ENCODE measurements at regions not wholly inside any gene's neighbourhood (a gene's known extent, or its start where the extent isn't known, plus 50 kb on each side); places are given as distances from the start of the nearest gene placed in this dataset.

- no peak for DNase-seq
Measured at GRCh38 chr13:111519041-111519440, 198.6 kb downstream of the TEX29 start.

DNA sequence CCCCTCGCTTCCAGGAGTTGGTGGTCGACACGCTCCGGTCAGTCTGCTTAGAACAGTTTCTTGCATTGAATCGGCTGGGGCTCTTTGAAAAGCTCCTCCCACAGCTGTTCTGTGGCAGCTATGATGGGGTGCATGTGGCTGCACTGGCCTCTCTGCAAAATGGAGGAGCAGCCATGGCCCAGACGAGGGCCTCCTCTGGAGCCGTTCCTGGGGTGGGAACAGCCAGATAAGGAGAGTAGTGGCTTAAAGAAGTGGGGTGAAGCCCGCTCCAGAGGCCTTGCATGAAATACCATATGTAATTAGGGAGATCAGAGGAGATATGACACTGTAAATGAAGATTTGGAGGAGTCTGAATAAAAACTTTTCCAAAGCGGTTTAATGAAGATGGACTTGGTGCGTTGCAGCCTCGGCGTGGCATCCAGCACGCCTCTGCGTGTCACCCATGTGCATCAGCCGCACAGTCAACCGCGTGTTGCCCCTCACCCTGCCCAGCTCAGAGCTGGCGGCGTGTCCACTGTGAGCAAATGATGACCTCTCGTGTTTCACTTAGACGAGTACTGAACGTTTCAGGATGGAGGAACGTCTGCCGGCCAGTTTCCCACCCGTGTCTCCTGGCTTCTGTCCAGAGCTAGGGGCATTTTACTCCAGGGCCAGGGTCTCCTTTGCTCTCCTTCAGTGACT, 199.2 kb downstream of the TEX29 start:
- no peak for DNase-seq

- no peak for DNase-seq
Measured at GRCh38 chr13:111521030-111521429, 200.6 kb downstream of the TEX29 start.

DNA sequence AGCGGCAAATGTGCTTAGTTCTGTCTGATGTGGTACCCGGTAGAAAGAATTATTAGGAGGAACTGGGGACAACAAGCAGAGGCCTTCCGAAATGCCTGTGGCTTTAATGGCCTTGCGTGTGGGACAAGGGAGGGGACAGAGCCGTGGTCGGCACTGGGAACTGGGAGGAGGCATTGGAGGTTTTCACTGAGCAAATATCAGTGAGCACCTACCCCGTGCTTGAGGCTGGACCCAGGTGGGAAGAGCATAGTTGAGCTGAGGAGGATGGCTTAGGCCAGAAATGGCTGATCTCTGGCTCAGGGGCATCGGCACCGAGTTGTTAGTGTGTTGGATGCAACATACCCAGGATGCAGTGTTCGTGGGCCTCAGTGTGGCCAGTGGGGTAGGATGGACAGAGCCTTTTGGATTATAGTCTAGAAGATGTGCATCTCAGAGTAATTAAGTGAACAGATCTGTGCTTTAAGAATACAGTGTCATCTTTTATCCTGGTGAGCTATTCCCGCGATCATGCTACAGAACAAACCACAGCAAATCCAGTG, 201.3 kb downstream of the TEX29 start:
- DNase-seq, result no peak

DNA sequence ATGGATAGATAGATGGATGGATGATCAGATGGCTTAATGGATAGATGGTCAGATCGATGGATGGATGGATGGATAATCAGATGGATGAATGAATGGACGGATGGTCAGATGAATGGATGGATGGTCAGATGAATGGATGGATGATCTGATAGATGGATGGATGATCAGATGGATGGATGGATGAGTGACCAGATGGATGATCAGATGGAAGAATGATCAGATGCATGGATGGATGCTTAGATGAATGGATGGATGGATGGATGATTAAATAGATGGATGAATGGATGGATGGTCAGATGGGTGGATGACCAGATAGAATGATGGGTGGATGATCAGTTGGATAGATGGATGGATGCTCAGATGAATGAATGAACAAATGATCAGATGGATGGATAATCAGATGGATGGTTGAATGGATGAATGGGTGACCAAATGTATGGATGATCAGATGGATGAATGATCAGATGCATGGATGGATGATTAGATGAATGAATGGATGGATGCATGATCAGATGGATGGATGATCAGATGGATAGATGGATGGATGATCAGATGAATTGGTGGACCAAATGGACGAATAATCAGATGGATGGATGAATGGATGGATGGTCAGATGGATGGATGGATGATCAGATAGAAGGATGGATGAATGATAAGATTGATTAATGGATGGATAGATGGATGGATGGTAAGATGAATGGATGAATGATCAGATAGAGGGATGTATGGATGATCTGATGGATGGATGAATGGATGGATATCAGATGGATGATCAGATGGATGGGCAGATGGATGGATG, 205.1 kb downstream of the TEX29 start:
- DNase-seq, result no peak

DNA sequence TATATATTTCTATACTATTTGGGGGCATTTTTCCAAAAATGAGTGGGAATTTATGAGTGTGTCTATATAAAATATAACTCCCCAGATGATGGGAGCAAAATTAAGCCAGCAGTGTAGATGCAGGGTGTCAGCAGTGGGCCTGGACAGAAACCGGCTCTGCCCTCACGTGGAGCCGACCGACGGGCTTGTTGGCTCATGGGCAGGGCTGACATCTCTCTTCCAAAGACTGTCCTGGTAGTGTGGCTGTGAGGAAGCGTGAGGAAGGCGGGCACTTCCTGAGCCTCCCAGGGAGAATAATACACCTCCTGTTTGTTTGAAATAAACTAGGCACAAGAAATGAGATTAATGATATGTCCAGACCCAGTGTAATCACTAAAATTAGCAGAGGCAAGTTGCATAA, 206.5 kb downstream of the TEX29 start:
- DNase-seq, result no peak

GRCh38 chr13:111527614-111528229, 207.3 kb downstream of the TEX29 start:
- DNase-seq, result no peak

DNA sequence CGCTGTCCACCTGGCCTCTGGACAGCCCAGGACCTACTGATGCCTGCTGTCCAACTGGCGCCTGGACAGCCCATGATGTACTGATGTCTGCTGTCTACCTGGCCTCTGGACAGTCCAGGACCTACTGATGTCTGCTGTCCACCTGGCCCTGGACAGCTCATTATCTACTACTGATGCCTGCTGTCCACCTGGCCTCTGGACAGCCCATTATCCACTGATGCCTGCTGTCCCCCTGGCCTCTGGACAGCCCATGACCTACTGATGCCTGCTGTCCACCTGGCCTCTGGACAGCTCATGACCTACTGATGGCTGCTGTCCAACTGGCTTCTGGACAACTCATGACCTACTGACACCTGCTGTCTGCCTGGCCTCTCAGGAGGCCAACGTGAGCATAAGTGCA, 208.1 kb downstream of the TEX29 start:
- no peak for DNase-seq

DNA sequence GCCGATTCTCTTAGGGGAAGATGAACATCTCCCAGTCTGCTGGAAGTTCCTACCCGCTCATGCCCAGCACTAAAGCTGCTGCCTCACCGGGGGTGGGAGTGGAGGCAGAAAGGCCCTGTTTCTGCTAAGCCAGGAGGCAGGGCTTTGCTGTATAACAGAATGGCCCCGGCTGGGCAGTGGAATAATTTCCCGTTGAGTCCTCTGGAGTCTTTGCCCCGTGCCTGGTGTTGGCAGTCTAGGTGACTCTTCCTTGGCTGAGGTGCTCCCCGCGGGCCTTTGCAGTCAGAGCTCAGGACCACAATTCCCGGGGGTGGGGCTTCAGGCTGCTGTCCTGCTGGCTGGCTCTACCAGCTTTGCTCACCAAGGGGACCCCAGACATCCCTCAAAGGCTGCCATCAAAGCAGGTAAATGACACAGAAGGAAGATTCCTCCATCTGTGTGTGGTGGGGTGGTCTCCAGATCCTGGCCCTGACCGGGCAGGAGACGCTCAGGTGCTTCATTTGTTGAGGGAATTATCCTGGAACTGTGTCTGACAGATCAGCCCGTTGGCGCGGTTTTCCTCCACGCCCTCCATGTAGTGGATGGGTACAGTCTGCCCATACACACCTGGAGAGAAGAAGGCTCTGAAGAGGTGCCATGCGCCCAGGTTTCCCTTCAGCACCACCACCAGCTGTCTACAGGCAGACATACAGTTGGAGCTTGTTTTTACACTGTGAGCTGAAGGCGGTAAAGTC, 209.9 kb downstream of the TEX29 start:
- no peak for DNase-seq

DNA sequence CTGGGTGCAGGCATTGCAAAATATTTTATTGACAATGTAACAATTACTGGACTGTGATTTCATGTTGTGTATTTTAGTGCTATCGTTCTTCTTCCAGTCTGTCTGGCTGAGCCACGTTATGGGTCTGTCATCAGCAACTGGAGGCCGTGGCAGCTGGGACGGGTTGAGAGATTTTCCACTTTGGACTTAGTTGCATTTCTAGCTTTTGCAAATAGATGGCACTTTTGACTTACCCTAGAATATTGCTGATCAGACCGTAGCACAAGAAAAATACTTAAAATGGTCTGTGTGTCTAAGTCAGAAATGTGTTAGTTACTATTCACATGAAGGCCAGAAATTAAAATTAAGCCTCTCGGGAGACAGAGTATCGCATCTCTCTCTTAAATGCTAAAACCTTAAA, 211.1 kb downstream of the TEX29 start:
- no peak for DNase-seq

GRCh38 chr13:111532111-111532510, 211.7 kb downstream of the TEX29 start:
- DNase-seq, result no peak

GRCh38 chr13:111533900-111534683, 213.7 kb downstream of the TEX29 start:
- no peak for DNase-seq

DNA sequence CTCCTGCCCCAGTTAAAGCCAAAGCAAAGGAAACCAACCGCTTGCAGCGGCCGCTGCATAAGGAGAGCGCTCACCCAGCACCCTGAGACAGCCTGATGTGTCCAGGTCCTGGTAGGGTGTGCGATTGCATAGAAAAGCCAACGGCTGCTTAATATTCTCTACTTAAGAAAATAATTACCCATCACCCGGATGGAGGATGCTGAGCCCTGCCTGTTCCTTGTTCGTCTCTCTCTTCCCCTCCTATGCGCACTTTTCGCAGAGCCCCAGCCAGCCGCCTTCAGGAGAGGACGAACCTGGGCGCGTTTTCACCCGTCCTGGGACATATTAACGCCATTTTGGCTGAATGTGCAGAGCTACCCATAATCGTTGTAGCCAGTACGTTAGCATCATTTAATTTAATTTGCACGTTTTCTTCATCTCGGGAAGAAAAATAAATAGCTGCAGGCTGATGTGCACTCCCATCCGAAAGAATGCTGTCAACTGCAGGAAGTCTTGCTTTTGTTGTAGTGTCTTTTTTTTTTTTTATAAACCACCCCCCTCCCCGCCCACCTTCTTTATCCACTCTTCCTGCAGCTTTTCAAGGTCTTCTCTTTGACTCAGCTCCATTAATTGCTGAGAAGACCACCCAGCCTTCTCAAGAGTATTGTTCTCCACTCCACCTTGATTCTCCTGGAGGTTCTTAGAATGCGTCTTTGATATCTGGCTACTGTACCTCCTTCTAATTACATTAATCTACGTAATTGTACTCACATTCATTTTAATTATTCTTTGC, 214.5 kb downstream of the TEX29 start:
- no peak for DNase-seq

DNA sequence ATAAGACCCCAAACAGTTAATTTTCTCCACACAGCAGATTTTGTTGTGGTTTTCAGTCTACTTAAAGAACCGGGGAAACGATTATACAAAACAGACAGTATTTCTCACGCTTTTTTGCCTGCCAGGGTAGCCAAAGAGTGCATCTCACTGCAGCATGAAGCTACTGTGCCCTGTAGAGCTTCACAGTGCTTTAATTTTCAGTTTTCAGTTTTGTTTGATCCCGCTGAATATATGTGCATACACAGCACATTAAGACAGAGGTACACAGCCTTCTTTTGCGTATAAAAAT, 215.0 kb downstream of the TEX29 start:
- DNase-seq, result no peak

- no peak for DNase-seq
Measured at GRCh38 chr13:111536075-111536642, 215.7 kb downstream of the TEX29 start.

GRCh38 chr13:111537115-111537728, 216.8 kb downstream of the TEX29 start:
- DNase-seq, result no peak

- DNase-seq, result no peak
Measured at GRCh38 chr13:111537843-111538499, 217.5 kb downstream of the TEX29 start.

DNA sequence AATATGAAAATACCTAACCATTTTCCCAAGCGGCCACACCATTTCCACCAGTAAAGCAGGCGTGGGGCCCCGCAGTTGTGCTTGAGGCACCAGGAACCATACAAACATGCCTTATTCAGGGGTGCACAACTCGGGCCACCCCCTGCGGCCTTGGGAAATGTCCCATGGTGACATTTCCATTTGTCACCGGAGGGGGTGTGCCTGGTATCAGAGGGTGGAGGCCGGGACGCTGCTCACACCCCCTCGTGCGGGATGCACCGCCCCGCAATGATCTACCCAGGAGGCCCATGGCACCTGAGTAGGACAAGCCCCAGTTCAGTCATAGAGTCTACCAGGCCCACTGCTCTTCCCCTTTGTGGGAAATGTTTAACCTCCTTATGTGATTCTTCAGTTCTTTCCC, 218.8 kb downstream of the TEX29 start:
- DNase-seq, result no peak

- no peak for DNase-seq
Measured at GRCh38 chr13:111539791-111540446, 219.5 kb downstream of the TEX29 start.

DNA sequence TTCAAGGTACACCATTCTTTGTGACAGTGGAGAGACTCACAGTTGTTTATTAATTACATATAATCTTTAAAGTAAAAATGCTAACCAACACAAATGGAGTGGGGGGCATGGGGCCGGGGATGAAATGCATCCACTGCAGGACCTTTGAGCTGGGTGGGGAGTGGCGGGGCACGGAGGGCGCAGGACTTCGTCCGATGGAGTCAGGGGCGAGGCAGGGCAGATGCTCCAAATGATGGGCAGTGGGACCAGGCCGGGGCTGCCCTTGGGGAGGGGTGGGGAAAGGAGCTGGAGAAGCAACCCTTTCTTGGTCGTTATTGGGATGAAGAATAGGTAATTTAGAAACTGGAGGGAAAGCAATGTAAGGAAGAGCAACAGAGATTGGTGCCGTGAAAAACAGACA, 220.0 kb downstream of the TEX29 start:
- DNase-seq, result no peak

All from fibroblast of skin of right biceps (primary cell).